Muscle of arm (tissue), 1 donor: ENCODE measurements at regions not wholly inside any gene's neighbourhood (a gene's known extent, or its start where the extent isn't known, plus 50 kb on each side); places are given as distances from the start of the nearest gene placed in this dataset.
"Not testable (repeated sequence)": the region's sequence is repeated elsewhere in the genome, so short reads cannot be mapped to it uniquely, and the experiment has no call there.

Experiments
- DNase-seq: peaks from one replicate; pipeline ENCODE4 v3.0.0-alpha.2; 2013

- DNase-seq = no peak
Observed at GRCh38 chr18:49694402-49694801, 118.9 kb downstream of the ACAA2 start.

- no peak for DNase-seq
Observed at GRCh38 chr18:49693717-49694005, 119.7 kb downstream of the ACAA2 start.

GRCh38 chr18:49692906-49693716 is 120.2 kb downstream of the ACAA2 start:
- DNase-seq = no peak

GRCh38 chr18:49691177-49691608 is 122.1 kb downstream of the ACAA2 start:
- no peak for DNase-seq

GRCh38 chr18:49690312-49690711 is 123.0 kb downstream of the ACAA2 start:
- DNase-seq = no peak

GRCh38 chr18:49685231-49685942 is 123.5 kb downstream of the LIPG start:
- DNase-seq = no peak

GRCh38 chr18:49682803-49683190 is 120.9 kb downstream of the LIPG start:
- DNase-seq = not testable (repeated sequence)

GRCh38 chr18:49682173-49682802 is 120.4 kb downstream of the LIPG start:
- DNase-seq = no peak

- DNase-seq = no peak
Observed at GRCh38 chr18:49681387-49681786, 119.5 kb downstream of the LIPG start.

GRCh38 chr18:49678440-49678839 is 116.6 kb downstream of the LIPG start:
- no peak for DNase-seq

GRCh38 chr18:49677762-49678413 is 116.0 kb downstream of the LIPG start:
- DNase-seq = no peak

GRCh38 chr18:49677081-49677480 is 115.2 kb downstream of the LIPG start:
- no peak for DNase-seq

- no peak for DNase-seq
Observed at GRCh38 chr18:49673281-49673680, 111.4 kb downstream of the LIPG start.

- DNase-seq = no peak
Observed at GRCh38 chr18:49672853-49673252, 111.0 kb downstream of the LIPG start.

- no peak for DNase-seq
Observed at GRCh38 chr18:49669403-49669802, 107.5 kb downstream of the LIPG start.

GRCh38 chr18:49668574-49669275 is 106.9 kb downstream of the LIPG start:
- peak; percentile 77 for DNase-seq

GRCh38 chr18:49667462-49667861 is 105.6 kb downstream of the LIPG start:
- no peak for DNase-seq

GRCh38 chr18:49666045-49666775 is 104.4 kb downstream of the LIPG start:
- no peak for DNase-seq

- peak; percentile 87 for DNase-seq
Observed at GRCh38 chr18:49663899-49664890, 102.3 kb downstream of the LIPG start.

GRCh38 chr18:49662506-49662905 is 100.6 kb downstream of the LIPG start:
- DNase-seq = no peak
